HCT116 (cell line): ENCODE measurements at regions not wholly inside any gene's neighbourhood (a gene's known extent, or its start where the extent isn't known, plus 50 kb on each side); places are given as distances from the start of the nearest gene placed in this dataset.

Experiments
- CEBPB ChIP-seq: IDR thresholded peaks from 2 replicates; pipeline ENCODE4 v1.6.1; 2012; ENCODE audit warnings: low read depth
- CTCF ChIP-seq, 3 experiments: fragments of 200-600 bp in 1 of 3; sonication (generic) in 1 of 3; IDR thresholded peaks in 2 of 3; conservative IDR thresholded peaks in 1 of 3; 2 replicates each; pipeline ENCODE4 v1.5.1; 2012 to 2017; ENCODE audit warnings: low read depth in 2 of 3, low read length in 2 of 3, antibody characterized with exemption in 1 of 3, borderline replicate concordance in 1 of 3, control low read depth in 1 of 3, mild to moderate bottlenecking in 1 of 3, mixed read lengths in 1 of 3, mixed run types in 1 of 3, moderate library complexity in 1 of 3; ENCODE audit not compliant: insufficient read depth in 1 of 3
- EZH2 ChIP-seq: fragments of 200-600 bp; sonication (generic); IDR thresholded peaks from 2 replicates; pipeline ENCODE4 v1.6.1; 2017; ENCODE audit warnings: antibody characterized with exemption, mixed run types
- EZH2phosphoT487 ChIP-seq: fragments of 200-600 bp; IDR thresholded peaks from 2 replicates; pipeline ENCODE4 v1.6.1; 2018; ENCODE audit warnings: antibody characterized with exemption, borderline replicate concordance
- POLR2A ChIP-seq: IDR thresholded peaks from 2 replicates; pipeline ENCODE4 v1.7.0; 2011; ENCODE audit warnings: borderline replicate concordance; ENCODE audit not compliant: insufficient read depth, insufficient read length; ENCODE audit errors: extremely low read depth
- YY1 ChIP-seq: IDR thresholded peaks from 2 replicates; pipeline ENCODE4 v1.6.1; 2011; ENCODE audit warnings: low read length, low read depth, moderate library complexity, mild to moderate bottlenecking; ENCODE audit not compliant: insufficient replicate concordance; ENCODE audit errors: extremely low read depth

GRCh38 chr12:132437252-132437932 is 52.6 kb upstream of the FBRSL1 start:
- TF ChIP-seq EZH2 (no peak), YY1 (no peak), CTCF (IDR thresholded peaks at IDR 0.05 in 2 of 3, conservative IDR thresholded peaks at IDR 0.05 in 1 of 3; ENCODE audit: borderline replicate concordance in 1 of 3, insufficient read depth in 1 of 3, low read depth in 2 of 3, low read length in 2 of 3) (no peak), POLR2A (no peak), EZH2phosphoT487 (no peak), CEBPB (no peak)
